ENCODE measurements at regions not wholly inside any gene's neighbourhood (a gene's known extent, or its start where the extent isn't known, plus 50 kb on each side); places are given as distances from the start of the nearest gene placed in this dataset.

- no peak for FAIRE-seq
- TF ChIP-seq CTCF (IDR thresholded peaks at IDR 0.05; ENCODE audit: insufficient read depth, missing control alignments) = no peak
- DNase-seq (ENCODE audit: insufficient read length, low spot score) = no peak
These were observed 111.5 kb upstream of the RBFOX1 start for GRCh38 chr16:7221157-7221556.

- TF ChIP-seq CTCF (IDR thresholded peaks at IDR 0.05; ENCODE audit: insufficient read depth, missing control alignments) = no peak
- no peak for DNase-seq (ENCODE audit: insufficient read length, low spot score)
- no peak for FAIRE-seq
These were observed 113.7 kb upstream of the RBFOX1 start for GRCh38 chr16:7218936-7219335.

GRCh38 chr16:7217797-7218196 is 114.8 kb upstream of the RBFOX1 start:
- FAIRE-seq = no peak
- no peak for DNase-seq (ENCODE audit: insufficient read length, low spot score)
- TF ChIP-seq CTCF (IDR thresholded peaks at IDR 0.05; ENCODE audit: insufficient read depth, missing control alignments) = no peak

- no peak for TF ChIP-seq CTCF (IDR thresholded peaks at IDR 0.05; ENCODE audit: insufficient read depth, missing control alignments)
- FAIRE-seq (no peak), DNase-seq (ENCODE audit: insufficient read length, low spot score) (no peak)
These were observed 115.9 kb upstream of the RBFOX1 start for GRCh38 chr16:7216719-7217118.

- DNase-seq (ENCODE audit: insufficient read length, low spot score) (no peak), FAIRE-seq (no peak)
- no peak for TF ChIP-seq CTCF (IDR thresholded peaks at IDR 0.05; ENCODE audit: insufficient read depth, missing control alignments)
These were observed 120.9 kb upstream of the RBFOX1 start for GRCh38 chr16:7211781-7212180.

GRCh38 chr16:7209598-7209997 is 123.0 kb upstream of the RBFOX1 start:
- DNase-seq (ENCODE audit: insufficient read length, low spot score) (no peak), FAIRE-seq (no peak)
- no peak for TF ChIP-seq CTCF (IDR thresholded peaks at IDR 0.05; ENCODE audit: insufficient read depth, missing control alignments)

GRCh38 chr16:7206469-7206868 is 126.2 kb upstream of the RBFOX1 start:
- TF ChIP-seq CTCF (IDR thresholded peaks at IDR 0.05; ENCODE audit: insufficient read depth, missing control alignments) = no peak
- DNase-seq (ENCODE audit: insufficient read length, low spot score) (no peak), FAIRE-seq (no peak)
